Glutamatergic neuron (in vitro differentiated cells): ENCODE measurements at regions not wholly inside any gene's neighbourhood (a gene's known extent, or its start where the extent isn't known, plus 50 kb on each side); places are given as distances from the start of the nearest gene placed in this dataset.

ENCODE experiments used
- DNase-seq: peaks from one replicate; pipeline ENCODE4 v3.0.0; 2022
- H3K27ac Mint-ChIP-seq: one replicate; pipeline ENCODE4 v1.8.0; 2020; ENCODE audit warnings: mild to moderate bottlenecking, mixed read lengths, inconsistent platforms; ENCODE audit not compliant: unreplicated experiment
- H3K27me3 Mint-ChIP-seq: one replicate; pipeline ENCODE4 v1.8.0; 2020; ENCODE audit warnings: mild to moderate bottlenecking, moderate library complexity, mixed read lengths, inconsistent platforms; ENCODE audit not compliant: unreplicated experiment
- H3K36me3 Mint-ChIP-seq: one replicate; pipeline ENCODE4 v1.8.0; 2020; ENCODE audit warnings: mild to moderate bottlenecking, mixed read lengths, inconsistent platforms; ENCODE audit not compliant: unreplicated experiment
- H3K4me1 Mint-ChIP-seq: one replicate; pipeline ENCODE4 v1.8.0; 2020; ENCODE audit warnings: mild to moderate bottlenecking, low read depth, mixed read lengths, inconsistent platforms; ENCODE audit not compliant: unreplicated experiment
- H3K4me3 Mint-ChIP-seq: one replicate; pipeline ENCODE4 v1.8.0; 2020; ENCODE audit warnings: mild to moderate bottlenecking, mixed read lengths, inconsistent platforms; ENCODE audit not compliant: unreplicated experiment
- H3K9me3 Mint-ChIP-seq: one replicate; pipeline ENCODE4 v1.8.0; 2020; ENCODE audit warnings: mild to moderate bottlenecking, moderate library complexity, mixed read lengths, inconsistent platforms; ENCODE audit not compliant: unreplicated experiment
- TF ChIP-seq, protein P1 (sequence below): fragments of 200-600 bp; sonication (generic); IDR thresholded peaks from one replicate; pipeline ENCODE4 v1.5.0; 2021; ENCODE audit not compliant: partially characterized antibody, unreplicated experiment

DNA sequence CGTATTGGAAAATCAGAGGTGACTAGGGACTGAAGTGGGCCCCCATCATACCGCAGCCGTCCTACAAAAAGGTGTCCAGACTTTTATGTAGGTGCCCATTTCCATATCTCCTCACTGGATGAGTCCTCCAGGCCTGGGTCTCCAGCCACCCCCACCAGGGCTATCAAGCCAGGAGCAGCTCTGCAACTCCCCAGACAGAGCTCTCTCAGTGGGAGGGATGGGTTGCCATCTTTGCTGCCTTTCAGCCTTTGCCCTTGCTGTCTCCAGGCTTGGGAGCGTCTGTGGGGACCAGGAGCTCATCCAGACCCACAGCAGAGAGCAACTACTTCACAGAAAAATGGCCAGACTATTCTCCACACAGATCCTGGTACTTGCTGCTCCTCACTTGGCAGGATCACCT is 802.7 kb upstream of the IGFBP3 start:
- Mint-ChIP-seq H3K4me3 (no peak overlapping the region), H3K27me3 (peaks cover 1% of the 10 kb centered on the region), H3K9me3 (peaks cover 4% of the 10 kb centered on the region), H3K27ac (no peak overlapping the region), H3K4me1 (no peaks in the 10 kb centered on the region), H3K36me3 (no peaks in the 10 kb centered on the region)
- TF ChIP-seq, protein P1, sequence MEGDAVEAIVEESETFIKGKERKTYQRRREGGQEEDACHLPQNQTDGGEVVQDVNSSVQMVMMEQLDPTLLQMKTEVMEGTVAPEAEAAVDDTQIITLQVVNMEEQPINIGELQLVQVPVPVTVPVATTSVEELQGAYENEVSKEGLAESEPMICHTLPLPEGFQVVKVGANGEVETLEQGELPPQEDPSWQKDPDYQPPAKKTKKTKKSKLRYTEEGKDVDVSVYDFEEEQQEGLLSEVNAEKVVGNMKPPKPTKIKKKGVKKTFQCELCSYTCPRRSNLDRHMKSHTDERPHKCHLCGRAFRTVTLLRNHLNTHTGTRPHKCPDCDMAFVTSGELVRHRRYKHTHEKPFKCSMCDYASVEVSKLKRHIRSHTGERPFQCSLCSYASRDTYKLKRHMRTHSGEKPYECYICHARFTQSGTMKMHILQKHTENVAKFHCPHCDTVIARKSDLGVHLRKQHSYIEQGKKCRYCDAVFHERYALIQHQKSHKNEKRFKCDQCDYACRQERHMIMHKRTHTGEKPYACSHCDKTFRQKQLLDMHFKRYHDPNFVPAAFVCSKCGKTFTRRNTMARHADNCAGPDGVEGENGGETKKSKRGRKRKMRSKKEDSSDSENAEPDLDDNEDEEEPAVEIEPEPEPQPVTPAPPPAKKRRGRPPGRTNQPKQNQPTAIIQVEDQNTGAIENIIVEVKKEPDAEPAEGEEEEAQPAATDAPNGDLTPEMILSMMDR = no peak
- DNase-seq = no peak

DNA sequence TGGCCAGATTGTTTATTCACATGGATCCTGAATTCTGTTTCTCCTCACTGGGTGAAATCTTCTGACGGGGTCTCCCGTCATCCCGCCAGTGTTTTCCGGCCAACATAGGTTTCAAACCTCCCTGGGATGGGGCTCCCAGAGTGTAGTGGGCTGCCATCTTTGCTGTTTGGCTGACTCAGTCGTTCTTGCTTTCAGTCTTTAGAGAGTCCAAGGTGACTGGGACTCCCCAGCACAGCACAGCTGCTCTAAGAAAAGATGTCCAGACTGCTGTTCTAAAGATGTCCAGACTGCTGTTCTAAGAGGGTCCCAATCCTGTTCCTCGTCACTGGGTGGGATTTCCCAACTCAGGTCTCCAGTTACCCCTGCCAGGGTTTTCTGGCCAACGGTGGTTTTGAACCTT is 801.9 kb upstream of the IGFBP3 start:
- no peaks in the 10 kb centered on the region for H3K36me3 Mint-ChIP-seq
- no peaks in the 10 kb centered on the region for H3K4me1 Mint-ChIP-seq
- H3K4me3 Mint-ChIP-seq = no peak overlapping the region
- H3K9me3 Mint-ChIP-seq = peaks cover 4% of the 10 kb centered on the region
- no peak for DNase-seq
- TF ChIP-seq, protein P1 = no peak
- H3K27me3 Mint-ChIP-seq = peaks cover 1% of the 10 kb centered on the region
- no peak overlapping the region for H3K27ac Mint-ChIP-seq

DNA sequence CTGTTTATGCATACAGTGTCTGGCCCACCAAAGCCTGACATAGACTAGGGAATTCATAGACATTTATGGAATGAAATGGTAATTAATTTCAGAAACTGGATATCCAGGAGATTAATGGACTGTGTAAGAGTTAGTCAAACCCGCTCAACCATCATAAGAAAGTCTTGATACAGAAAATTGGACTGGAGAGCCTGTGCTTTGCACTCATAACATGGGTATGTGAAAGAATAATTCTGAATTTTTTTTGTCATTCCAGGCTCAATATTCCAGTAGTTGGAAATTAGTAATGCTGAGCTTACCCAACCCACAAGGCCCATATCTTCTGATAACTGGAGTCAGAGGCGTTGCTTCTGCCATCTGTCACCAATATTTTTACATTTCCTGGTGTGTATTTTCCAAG is 799.7 kb upstream of the IGFBP3 start:
- no peak for DNase-seq
- Mint-ChIP-seq H3K4me1 (no peaks in the 10 kb centered on the region), H3K36me3 (no peaks in the 10 kb centered on the region), H3K4me3 (no peak overlapping the region), H3K27me3 (peaks cover 4% of the 10 kb centered on the region), H3K9me3 (peaks cover 4% of the 10 kb centered on the region), H3K27ac (no peak overlapping the region)
- TF ChIP-seq, protein P1 = no peak

DNA sequence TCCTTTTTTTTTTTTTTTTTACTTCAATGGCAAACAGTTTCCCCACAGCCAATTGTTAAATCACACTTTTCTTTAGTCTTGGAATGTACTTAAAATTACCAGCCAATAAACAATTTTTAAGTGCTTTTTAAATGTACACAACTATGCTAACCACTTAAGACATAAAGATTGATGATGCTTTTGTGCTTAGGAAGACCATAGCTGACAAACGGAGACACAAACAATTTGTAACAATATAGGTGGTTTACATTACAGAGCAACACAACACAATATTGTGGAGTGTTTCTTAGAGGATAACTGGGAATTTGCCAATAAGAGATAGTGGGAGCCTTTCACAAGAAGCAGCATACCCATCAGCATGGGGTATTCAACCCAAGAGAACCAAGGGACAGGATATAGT is 798.5 kb upstream of the IGFBP3 start:
- Mint-ChIP-seq H3K27me3 (peaks cover 5% of the 10 kb centered on the region), H3K36me3 (no peaks in the 10 kb centered on the region), H3K9me3 (peaks cover 2% of the 10 kb centered on the region), H3K4me1 (no peaks in the 10 kb centered on the region), H3K27ac (no peak overlapping the region), H3K4me3 (no peak overlapping the region)
- TF ChIP-seq, protein P1 = no peak
- no peak for DNase-seq

DNA sequence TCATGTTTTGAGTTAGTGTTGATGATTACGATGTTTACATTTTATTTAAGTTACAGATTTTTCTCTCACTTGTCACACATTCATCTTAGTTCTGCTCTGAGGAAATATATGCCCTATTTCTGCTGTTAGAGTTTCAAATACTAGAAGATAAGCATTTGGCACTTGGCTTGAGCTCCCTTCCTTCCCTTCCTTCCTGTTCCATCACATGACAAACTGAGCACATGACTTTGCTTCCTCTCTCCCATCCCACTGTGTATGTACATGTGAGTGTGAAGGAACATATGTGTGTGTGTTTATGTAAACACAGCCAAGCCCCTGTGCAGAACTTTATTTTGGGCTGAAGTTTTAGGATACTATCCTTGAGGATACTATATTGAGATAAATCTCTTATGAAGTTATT is 795.9 kb upstream of the IGFBP3 start:
- no peak for DNase-seq
- Mint-ChIP-seq H3K36me3 (no peaks in the 10 kb centered on the region), H3K4me1 (no peaks in the 10 kb centered on the region), H3K9me3 (no peaks in the 10 kb centered on the region), H3K4me3 (no peak overlapping the region), H3K27ac (no peak overlapping the region), H3K27me3 (peaks cover 4% of the 10 kb centered on the region)
- TF ChIP-seq, protein P1 = no peak
